ENCODE measurements at regions not wholly inside any gene's neighbourhood (a gene's known extent, or its start where the extent isn't known, plus 50 kb on each side); places are given as distances from the start of the nearest gene placed in this dataset.

DNA sequence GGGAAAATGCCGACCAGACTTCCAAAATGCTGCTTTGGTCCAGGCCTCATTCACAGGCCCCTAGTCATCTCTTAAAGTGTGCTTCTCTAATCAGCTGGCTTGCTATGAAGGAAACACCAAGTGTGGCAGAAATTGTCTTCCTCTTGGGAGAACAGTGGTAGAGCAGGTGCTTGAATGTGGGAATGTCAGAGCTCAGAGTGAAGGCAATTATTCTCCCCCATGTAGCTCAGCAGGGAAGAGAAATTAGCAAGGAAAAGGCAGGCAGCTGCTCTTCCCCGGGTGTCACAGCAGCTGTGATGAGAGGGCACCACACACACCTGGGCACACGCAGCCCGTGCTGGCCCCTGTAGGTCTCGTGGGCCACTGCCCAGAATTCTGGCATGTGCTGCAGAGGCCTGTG lies 358.5 kb downstream of the WDR72 start:
- TF ChIP-seq, protein P1, sequence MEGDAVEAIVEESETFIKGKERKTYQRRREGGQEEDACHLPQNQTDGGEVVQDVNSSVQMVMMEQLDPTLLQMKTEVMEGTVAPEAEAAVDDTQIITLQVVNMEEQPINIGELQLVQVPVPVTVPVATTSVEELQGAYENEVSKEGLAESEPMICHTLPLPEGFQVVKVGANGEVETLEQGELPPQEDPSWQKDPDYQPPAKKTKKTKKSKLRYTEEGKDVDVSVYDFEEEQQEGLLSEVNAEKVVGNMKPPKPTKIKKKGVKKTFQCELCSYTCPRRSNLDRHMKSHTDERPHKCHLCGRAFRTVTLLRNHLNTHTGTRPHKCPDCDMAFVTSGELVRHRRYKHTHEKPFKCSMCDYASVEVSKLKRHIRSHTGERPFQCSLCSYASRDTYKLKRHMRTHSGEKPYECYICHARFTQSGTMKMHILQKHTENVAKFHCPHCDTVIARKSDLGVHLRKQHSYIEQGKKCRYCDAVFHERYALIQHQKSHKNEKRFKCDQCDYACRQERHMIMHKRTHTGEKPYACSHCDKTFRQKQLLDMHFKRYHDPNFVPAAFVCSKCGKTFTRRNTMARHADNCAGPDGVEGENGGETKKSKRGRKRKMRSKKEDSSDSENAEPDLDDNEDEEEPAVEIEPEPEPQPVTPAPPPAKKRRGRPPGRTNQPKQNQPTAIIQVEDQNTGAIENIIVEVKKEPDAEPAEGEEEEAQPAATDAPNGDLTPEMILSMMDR (IDR thresholded peaks at IDR 0.05; ENCODE audit: poor library complexity): no peak
- no peak for TF ChIP-seq EZH2phosphoT487 (IDR thresholded peaks at IDR 0.05; ENCODE audit: low read depth, severe bottlenecking, unreplicated experiment)
